ENCODE measurements at regions not wholly inside any gene's neighbourhood (a gene's known extent, or its start where the extent isn't known, plus 50 kb on each side); places are given as distances from the start of the nearest gene placed in this dataset.
A peak's percentile ranks its signal among the peaks of the same experiment; 100 is the strongest.

DNA sequence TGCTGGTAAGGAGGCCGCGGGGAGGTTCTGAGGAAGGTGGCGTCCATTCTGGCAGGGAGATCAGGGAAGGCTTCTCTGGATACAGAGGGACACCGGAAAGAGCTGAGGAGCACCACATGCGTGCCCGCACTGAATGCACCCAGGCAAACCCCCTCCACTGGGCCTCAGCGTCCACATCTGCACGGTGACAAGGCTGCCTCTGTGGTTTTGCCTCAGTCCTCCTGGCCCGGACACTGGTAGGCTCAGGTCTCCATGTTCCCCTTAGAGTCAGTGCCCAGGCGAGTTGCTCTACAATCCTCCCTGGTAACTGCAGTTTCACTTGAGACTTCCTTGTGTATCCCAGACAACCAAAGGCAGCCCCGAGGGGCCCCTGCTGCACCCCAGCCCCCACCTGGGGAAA lies 173.3 kb downstream of the MELK start:
- no peaks in the 10 kb centered on the region for H3K36me3 ChIP-seq
- H3K4me1 ChIP-seq (ENCODE audit: low read depth): no peaks in the 10 kb centered on the region
- H3K27ac ChIP-seq: no peak overlapping the region
- DNase-seq (ENCODE audit: low read depth in 1 of 2, low spot score in 1 of 2): no peak
- peaks cover 19% of the 10 kb centered on the region for H3K27me3 ChIP-seq
- H3K4me3 ChIP-seq: no peak overlapping the region
- no peaks in the 10 kb centered on the region for H3K9me3 ChIP-seq (ENCODE audit: low read depth)
- TF ChIP-seq, protein P1, sequence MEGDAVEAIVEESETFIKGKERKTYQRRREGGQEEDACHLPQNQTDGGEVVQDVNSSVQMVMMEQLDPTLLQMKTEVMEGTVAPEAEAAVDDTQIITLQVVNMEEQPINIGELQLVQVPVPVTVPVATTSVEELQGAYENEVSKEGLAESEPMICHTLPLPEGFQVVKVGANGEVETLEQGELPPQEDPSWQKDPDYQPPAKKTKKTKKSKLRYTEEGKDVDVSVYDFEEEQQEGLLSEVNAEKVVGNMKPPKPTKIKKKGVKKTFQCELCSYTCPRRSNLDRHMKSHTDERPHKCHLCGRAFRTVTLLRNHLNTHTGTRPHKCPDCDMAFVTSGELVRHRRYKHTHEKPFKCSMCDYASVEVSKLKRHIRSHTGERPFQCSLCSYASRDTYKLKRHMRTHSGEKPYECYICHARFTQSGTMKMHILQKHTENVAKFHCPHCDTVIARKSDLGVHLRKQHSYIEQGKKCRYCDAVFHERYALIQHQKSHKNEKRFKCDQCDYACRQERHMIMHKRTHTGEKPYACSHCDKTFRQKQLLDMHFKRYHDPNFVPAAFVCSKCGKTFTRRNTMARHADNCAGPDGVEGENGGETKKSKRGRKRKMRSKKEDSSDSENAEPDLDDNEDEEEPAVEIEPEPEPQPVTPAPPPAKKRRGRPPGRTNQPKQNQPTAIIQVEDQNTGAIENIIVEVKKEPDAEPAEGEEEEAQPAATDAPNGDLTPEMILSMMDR (IDR thresholded peaks at IDR 0.05; ENCODE audit: low read depth, low read length): no peak

DNA sequence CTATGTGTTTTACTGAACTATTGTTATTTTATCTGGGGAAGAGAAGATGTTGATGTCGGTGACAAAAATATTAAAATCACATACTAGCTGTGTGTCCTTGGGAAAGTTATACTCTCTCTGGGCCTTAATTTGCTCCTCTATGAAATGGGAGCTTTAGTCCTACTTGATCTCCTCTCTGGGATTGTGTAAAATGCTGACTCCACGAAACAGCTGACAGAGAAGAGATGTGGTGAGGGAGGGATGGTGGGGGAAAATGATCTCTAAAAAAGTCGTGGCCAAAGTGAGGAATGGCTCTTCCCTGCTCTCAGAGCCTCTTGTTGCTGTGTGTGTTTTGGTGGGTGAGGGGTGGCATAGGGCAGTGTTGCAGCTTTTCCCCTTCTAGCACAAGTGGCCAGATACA lies 173.7 kb downstream of the MELK start:
- peaks cover 23% of the 10 kb centered on the region for H3K27me3 ChIP-seq
- TF ChIP-seq, protein P1 (IDR thresholded peaks at IDR 0.05; ENCODE audit: low read depth, low read length): no peak
- no peak for DNase-seq (ENCODE audit: low read depth in 1 of 2, low spot score in 1 of 2)
- no peak overlapping the region for H3K27ac ChIP-seq
- H3K4me3 ChIP-seq: no peak overlapping the region
- H3K4me1 ChIP-seq (ENCODE audit: low read depth): no peaks in the 10 kb centered on the region
- no peaks in the 10 kb centered on the region for H3K9me3 ChIP-seq (ENCODE audit: low read depth)
- H3K36me3 ChIP-seq: no peaks in the 10 kb centered on the region

DNA sequence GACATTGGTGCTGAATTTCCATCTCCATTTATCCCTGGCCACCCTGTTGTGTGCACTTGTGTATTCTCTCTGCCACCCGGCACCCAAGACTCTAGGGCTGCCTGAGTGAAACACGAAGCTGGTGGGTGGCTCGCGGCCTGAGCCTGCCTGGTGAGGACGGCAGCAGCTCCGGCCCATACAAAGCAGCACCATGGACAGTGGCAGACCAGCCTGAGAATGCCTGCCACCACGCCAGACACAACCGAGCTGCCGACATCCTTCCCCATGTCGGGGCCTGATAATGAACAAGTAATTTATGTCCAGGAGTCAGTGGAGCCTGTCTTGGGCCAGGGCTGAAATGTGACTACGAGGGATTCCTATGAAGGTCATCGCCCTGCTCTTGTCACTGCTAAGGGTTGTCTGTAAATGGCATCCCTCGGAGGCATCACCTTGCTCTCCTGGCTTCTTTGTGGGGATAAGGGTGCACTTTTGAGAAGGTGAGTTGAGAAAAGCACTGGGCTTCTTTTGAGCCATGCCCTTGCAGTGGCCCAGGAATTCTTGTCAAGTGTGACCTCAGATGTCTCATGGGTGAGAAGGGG lies 175.7 kb downstream of the MELK start:
- Histone ChIP-seq H3K4me1 (ENCODE audit: low read depth) (no peaks in the 10 kb centered on the region), H3K9me3 (ENCODE audit: low read depth) (no peaks in the 10 kb centered on the region), H3K27me3 (peaks cover 38% of the 10 kb centered on the region), H3K4me3 (no peak overlapping the region), H3K27ac (no peak overlapping the region), H3K36me3 (no peaks in the 10 kb centered on the region)
- TF ChIP-seq, protein P1 (IDR thresholded peaks at IDR 0.05; ENCODE audit: low read depth, low read length): no peak
- DNase-seq (ENCODE audit: low read depth in 1 of 2, low spot score in 1 of 2): peak; percentile 75 to 91

DNA sequence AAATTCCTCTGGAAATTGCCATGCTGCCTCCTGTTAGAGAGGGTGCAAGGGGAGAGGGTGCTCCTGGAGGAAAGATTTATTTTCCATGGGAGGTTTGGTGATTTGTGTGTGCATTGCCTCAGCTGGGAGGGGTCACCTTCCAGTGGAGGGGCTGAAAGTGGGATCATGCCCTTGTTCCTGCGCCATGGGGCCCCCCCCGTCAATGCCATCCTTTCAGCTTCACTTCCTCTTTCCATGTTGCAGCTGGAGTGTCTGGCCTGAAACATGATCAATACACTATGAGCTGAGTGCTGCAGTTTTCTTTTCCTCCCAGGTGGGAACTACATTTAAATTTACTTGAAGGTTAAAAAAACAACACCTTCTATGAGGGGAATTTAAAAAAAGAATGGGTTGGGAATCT lies 176.8 kb downstream of the MELK start:
- TF ChIP-seq, protein P1 (IDR thresholded peaks at IDR 0.05; ENCODE audit: low read depth, low read length): no peak
- Histone ChIP-seq H3K36me3 (no peaks in the 10 kb centered on the region), H3K9me3 (ENCODE audit: low read depth) (no peaks in the 10 kb centered on the region), H3K4me3 (no peak overlapping the region), H3K27me3 (peaks cover 46% of the 10 kb centered on the region), H3K4me1 (ENCODE audit: low read depth) (no peaks in the 10 kb centered on the region), H3K27ac (no peak overlapping the region)
- no peak for DNase-seq (ENCODE audit: low read depth in 1 of 2, low spot score in 1 of 2)

DNA sequence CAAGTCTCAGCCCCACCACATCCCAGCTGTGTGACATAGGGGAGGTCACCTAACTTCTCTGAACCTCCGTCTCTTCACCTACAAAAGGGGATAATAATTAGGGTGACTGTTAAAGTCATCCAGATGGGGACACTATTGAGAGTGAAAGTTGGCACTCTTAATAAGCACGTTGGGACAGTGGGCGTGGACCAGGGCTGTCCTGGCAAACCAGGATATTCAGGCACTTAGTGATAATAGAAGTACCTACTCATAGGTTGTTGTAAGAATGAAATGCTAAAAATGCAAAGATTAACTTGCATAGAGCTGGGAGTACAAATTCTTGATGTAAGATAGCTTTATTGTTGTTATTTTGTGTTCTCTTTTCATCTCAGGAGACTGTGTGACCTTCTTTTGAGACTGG lies 177.9 kb downstream of the MELK start:
- H3K27ac ChIP-seq: no peak overlapping the region
- TF ChIP-seq, protein P1 (IDR thresholded peaks at IDR 0.05; ENCODE audit: low read depth, low read length): no peak
- no peaks in the 10 kb centered on the region for H3K36me3 ChIP-seq
- H3K4me3 ChIP-seq: no peak overlapping the region
- no peaks in the 10 kb centered on the region for H3K9me3 ChIP-seq (ENCODE audit: low read depth)
- H3K4me1 ChIP-seq (ENCODE audit: low read depth): no peaks in the 10 kb centered on the region
- DNase-seq (ENCODE audit: low read depth in 1 of 2, low spot score in 1 of 2): no peak
- H3K27me3 ChIP-seq: peaks cover 57% of the 10 kb centered on the region

DNA sequence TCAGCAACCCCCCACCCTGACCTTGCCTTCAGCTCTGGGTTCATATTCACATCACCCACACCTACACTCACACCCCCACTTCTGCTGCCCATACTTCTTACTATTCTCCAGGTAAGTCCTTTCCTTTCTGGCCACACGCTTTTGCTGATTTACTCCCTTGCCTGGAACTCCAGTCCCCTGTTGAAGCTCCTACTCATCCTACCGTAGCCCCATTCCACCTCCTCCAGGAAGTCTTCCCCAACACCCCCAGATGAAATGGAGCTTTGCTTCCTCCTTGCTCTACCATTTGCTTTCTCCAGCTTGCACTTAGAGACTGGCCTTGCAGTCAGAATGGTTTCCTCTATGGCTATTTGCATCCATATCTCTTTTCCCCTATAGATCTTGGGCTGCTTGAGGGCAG lies 182.3 kb downstream of the MELK start:
- H3K9me3 ChIP-seq (ENCODE audit: low read depth): no peaks in the 10 kb centered on the region
- no peak for DNase-seq (ENCODE audit: low read depth in 1 of 2, low spot score in 1 of 2)
- no peaks in the 10 kb centered on the region for H3K36me3 ChIP-seq
- H3K4me3 ChIP-seq: no peak overlapping the region
- H3K27me3 ChIP-seq: peaks cover 67% of the 10 kb centered on the region
- no peak overlapping the region for H3K27ac ChIP-seq
- TF ChIP-seq, protein P1 (IDR thresholded peaks at IDR 0.05; ENCODE audit: low read depth, low read length): no peak
- H3K4me1 ChIP-seq (ENCODE audit: low read depth): no peaks in the 10 kb centered on the region

All from cardiac muscle cell (in vitro differentiated cells and primary cell).